CD4-positive, alpha-beta T cell treated with Interleukin-15 for 4 hours (primary cell): ENCODE measurements at regions not wholly inside any gene's neighbourhood (a gene's known extent, or its start where the extent isn't known, plus 50 kb on each side); places are given as distances from the start of the nearest gene placed in this dataset.

Experiments used
- DNase-seq: peaks from one replicate; pipeline ENCODE4 v3.0.0-alpha.2; 2020; ENCODE audit warnings: low spot score

- DNase-seq: no peak
Observed at GRCh38 chr6:122066200-122066599, 333.3 kb upstream of the HSF2 start.

DNA sequence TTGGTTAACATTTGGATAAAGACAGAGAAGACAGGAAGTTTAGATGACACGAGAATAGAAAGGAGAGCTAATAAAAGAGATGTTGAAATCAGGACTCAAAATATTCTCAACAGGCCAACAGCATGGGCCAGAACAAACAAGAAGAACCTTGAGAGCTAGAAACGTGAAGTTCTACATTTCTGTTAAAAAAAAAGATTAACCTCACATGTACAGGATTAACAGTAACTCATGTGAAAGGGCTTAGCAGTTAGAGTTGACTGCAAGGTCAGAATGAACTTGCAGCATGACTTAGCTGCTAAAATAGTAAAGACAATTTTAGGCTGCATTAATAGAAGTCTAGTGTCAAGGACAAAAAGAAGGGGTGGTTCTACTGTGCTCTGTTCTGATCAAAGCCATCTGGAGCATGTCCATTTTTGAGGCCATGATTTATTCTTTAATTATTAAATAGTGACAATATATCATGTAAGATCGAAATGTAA lies 331.1 kb upstream of the HSF2 start:
- DNase-seq: no peak

GRCh38 chr6:122069932-122070331 lies 329.5 kb upstream of the HSF2 start:
- no peak for DNase-seq

DNA sequence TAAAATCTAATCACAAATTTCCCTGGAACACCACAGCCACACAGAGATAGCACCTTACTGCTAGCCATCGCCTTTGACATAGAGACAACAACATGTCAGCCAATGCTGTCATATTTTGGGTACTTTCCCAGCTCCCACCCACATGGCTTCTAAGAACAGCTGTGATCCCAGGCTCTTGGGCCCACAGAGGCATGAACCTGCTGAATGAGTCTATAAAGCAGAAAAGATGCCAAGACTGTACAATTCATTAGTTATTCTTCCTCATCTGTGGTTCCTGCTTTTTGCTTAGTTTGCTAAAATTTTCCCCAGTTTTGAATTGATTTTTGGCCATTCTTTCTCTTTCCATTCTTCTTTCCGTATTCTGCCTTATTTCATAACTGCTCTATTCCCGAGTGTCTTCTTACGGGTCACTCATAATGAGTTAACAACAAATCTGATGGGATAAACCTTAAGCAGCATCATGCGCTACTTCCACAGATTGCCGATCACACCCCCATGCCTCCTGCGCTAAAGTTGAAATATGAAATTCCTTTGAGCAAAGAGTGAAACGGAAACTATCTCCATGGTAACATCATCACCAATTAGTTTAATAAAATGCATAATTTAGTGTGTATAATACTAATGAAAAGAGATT lies 327.3 kb upstream of the HSF2 start:
- no peak for DNase-seq

DNA sequence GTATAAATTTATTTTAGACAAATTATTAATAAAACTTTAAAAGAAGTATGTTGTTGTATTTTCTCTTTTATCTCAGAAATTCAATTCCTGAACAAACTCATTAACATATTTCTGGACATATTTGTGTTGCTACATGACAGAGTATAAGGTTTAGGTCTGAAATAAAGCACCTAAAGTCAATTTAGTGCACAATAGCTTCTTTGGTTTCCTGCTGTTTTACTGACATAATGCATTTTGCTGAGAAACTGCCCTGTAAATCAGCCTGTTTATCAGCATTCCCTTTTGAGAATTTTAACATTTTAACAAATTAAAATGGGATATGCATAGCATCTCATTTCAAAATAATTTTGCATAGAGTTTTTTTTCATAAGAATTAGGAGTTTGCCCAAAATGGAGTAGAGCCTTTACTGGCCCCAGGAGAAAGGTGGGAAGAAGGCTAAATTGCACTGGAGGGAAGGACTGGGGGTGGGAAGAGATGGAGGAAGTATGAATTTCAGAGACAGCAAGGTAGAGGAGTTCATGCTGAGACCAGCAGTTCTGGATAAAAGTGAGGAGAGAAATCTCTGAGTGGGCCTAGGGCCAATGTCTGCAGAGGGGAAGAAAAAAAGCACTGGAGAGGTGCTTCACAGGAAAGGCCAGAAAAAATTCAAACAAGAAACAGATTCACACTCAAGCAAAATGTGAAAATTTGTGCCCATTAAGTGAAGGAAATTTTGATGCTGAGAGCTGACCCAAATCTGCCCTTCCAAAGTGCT lies 324.2 kb upstream of the HSF2 start:
- DNase-seq: no peak

- no peak for DNase-seq
Observed at GRCh38 chr6:122075917-122076316, 323.5 kb upstream of the HSF2 start.

DNA sequence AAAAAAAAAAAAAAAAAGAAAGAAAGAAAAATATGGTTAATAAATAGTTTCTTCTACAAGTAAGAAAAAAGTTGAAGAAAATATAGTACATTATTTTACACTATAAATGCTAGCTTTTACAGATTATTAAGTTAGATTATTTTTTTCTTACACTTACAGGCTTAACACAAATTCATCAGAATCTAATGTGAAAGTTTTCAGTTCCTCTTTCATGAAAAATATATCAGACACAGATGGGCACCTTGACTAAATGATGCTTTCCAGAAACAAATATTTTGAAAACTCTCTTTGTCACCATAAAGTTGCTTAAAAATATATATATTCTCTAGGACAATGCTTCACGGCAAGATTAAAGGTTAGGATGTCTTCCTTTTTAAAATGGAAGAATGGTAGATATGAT lies 321.8 kb upstream of the HSF2 start:
- no peak for DNase-seq

DNA sequence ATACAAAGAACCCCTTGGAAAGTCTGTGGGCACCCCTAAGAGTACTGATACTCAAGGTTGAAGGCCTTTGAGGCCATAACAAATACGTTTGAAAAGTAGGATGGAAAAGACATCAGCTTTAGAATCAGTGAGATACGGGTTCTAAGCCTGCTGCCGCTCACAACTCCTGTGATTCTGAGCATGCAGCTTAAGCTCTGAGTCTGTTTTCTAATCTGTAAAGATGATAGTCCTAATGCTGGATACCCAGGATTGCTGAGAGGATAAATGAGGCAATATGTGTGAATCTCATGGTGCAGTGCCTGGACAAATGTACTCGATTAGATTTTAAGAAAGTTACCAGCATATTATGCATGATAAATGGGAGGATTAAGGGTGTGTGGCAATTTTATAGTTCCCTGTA lies 321.0 kb upstream of the HSF2 start:
- no peak for DNase-seq

DNA sequence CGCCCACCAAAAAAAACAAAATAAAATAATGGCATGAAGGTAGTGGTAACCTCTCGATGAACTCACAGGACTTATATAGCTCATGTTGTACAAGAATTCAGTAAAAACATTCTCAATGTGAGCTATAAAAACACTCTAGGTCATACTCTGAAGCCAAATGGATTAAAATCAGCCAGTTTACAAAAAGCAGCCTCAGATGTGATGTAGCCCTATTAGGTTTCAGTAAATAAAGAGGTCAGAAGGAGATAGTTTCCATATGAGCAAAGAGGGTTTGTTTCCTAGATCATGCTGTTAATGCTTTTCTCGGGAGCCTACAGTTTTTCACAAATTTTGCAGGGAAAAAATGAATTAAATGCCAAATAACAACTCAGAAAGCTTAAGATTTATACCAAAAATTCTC lies 319.5 kb upstream of the HSF2 start:
- DNase-seq: no peak

GRCh38 chr6:122081921-122082320 lies 317.5 kb upstream of the HSF2 start:
- no peak for DNase-seq

DNA sequence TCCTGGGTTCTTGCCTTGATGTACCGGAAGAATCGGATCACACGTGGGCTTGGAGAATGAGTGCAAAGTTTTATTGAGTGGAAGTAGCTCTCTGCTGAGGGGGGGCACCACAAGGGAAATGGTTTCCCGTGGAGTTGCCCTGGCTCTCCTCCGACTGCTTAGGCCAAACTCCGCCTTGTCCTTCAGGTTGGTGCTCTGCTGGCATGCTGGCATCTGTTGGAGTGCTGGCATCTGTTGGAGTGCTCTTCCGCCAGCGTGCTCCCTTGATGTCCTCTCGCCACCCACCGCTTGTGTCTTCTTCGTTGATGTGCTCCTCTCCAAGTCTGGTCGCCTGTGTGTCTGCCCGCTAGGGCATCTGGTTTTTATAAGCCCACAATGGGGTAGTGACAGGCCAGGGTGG lies 317.1 kb upstream of the HSF2 start:
- DNase-seq: no peak

DNA sequence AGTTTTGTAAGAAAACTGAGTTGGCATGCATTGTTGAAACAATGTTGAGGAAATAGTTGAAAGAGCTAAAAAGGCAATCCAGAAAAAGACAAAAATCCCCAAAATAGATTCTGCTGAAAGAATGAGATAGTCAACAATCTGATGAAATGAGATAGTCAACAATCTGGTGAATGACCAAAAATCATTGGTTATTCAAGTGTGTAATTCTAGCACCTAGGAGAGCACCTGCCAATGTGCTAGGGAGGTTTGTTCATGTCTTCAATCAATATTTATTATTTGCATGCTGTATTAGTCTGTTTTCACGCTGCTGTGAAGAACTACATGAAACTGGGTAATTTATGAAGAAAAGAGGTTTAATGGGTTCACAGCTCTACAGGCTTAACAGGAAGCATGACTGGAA lies 307.1 kb upstream of the HSF2 start:
- no peak for DNase-seq

- no peak for DNase-seq
Observed at GRCh38 chr6:122098201-122098678, 301.2 kb upstream of the HSF2 start.

GRCh38 chr6:122102026-122102425 lies 297.4 kb upstream of the HSF2 start:
- DNase-seq: no peak

GRCh38 chr6:122107256-122107852 lies 292.1 kb upstream of the HSF2 start:
- DNase-seq: no peak

- no peak for DNase-seq
Observed at GRCh38 chr6:122109075-122109474, 290.4 kb upstream of the HSF2 start.

- no peak for DNase-seq
Observed at GRCh38 chr6:122114717-122115116, 284.7 kb upstream of the HSF2 start.

GRCh38 chr6:122116119-122116834 lies 283.2 kb upstream of the HSF2 start:
- no peak for DNase-seq

GRCh38 chr6:122116835-122117627 lies 282.4 kb upstream of the HSF2 start:
- no peak for DNase-seq

- DNase-seq: no peak
Observed at GRCh38 chr6:122118945-122119506, 280.4 kb upstream of the HSF2 start.

- DNase-seq: no peak
Observed at GRCh38 chr6:122122202-122122601, 277.2 kb upstream of the HSF2 start.
